ENCODE measurements at regions not wholly inside any gene's neighbourhood (a gene's known extent, or its start where the extent isn't known, plus 50 kb on each side); places are given as distances from the start of the nearest gene placed in this dataset.

DNA sequence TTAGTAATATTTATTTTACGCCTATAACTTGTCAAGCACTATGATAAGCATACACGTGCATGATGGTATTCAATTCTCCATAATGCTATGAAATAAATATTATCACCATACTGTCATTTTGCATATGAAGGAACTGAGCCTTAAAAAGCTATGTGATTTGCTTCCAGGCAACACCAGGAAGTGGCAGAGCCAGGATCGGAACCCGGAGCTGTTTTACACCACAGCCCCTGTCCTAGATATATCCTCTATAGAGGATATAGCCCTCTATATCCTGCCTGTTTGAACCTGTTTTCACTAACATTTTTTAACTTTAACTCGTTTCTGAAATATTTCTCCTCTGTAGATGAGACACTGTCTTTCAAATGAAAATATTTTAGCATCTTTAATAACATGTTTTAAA, 690.0 kb downstream of the SATB2 start:
- Histone ChIP-seq H3K27ac (ENCODE audit: low read length in 2 of 2) (no peak overlapping the region), H3K36me3 (replicated peaks in 1 of 2; ENCODE audit: control extremely low read depth in 1 of 2, control insufficient read depth in 1 of 2, extremely low read depth in 1 of 2, insufficient read depth in 2 of 2, low read length in 1 of 2) (no peaks in the 10 kb centered on the region), H2AFZ (ENCODE audit: insufficient read depth, low read depth, low read length, poor library complexity, severe bottlenecking) (no peak overlapping the region), H3K79me2 (ENCODE audit: control insufficient read depth, insufficient read depth, low read length) (no peaks in the 10 kb centered on the region), H3K4me2 (replicated peaks; ENCODE audit: low read depth, low read length, poor library complexity, severe bottlenecking) (no peak overlapping the region), H3K4me1 (ENCODE audit: control insufficient read depth in 2 of 2, insufficient read depth in 2 of 2, low read length in 2 of 2) (no peaks in the 10 kb centered on the region), H3K9ac (ENCODE audit: low read length) (no peak overlapping the region), H3K9me3 (ENCODE audit: control extremely low read depth in 1 of 3, control insufficient read depth in 2 of 3, insufficient read depth in 1 of 3, low read length in 2 of 3) (no peaks in the 10 kb centered on the region), H4K20me1 (ENCODE audit: control insufficient read depth, insufficient read depth, low read length, poor library complexity, severe bottlenecking) (no peaks in the 10 kb centered on the region), H3K27me3 (replicated peaks in 1 of 4; ENCODE audit: control extremely low read depth in 1 of 4, control insufficient read depth in 3 of 4, insufficient read depth in 4 of 4, low read length in 3 of 4) (no peaks in the 10 kb centered on the region), H3K4me3 (ENCODE audit: control extremely low read depth in 1 of 5, extremely low read depth in 1 of 5, insufficient read depth in 1 of 5, low read depth in 2 of 5, low read length in 4 of 5) (no peak overlapping the region)
- WGBS (ENCODE audit: insufficient coverage), result 100% methylated on average over 2 of the region's 5 CpGs
- Mint-ChIP-seq H3K27me3 (no peaks in the 10 kb centered on the region), H3K4me1 (no peaks in the 10 kb centered on the region), H3K27ac (no peak overlapping the region), H3K9me3 (ENCODE audit: insufficient read depth) (no peaks in the 10 kb centered on the region), H3K4me3 (no peak overlapping the region)
- POLR2A ChIA-PET, result no interaction called here
- no peak for TF ChIP-seq CTCF (IDR thresholded peaks at IDR 0.05)
- intact Hi-C loops (cut with micrococcal nuclease), result no loop called here
- CTCF ChIA-PET, result no interaction called here
- ATAC-seq (ENCODE audit: low read depth) (no peak), DNase-seq (no peak)

DNA sequence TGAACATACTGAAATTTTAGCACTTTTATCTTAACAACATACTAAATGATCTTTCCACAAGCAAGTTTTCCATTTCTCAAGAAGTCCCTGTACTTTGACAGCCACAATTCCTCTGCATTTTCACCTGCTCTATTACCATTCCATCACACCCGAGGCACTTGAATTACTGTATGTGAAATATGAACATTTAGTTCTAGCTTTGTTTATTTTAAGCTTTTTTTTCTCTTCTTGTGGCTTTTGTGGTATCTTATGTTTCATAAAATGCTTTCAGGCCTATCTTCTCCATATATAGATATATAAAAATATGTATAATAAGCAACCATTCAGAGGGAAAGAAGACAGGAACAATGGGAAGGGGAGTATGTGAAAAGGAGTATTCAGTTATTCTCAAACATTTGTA, 693.9 kb downstream of the SATB2 start:
- Histone ChIP-seq H4K20me1 (ENCODE audit: control insufficient read depth, insufficient read depth, low read length, poor library complexity, severe bottlenecking) (no peaks in the 10 kb centered on the region), H3K27ac (ENCODE audit: low read length in 2 of 2) (no peak overlapping the region), H3K4me3 (ENCODE audit: control extremely low read depth in 1 of 5, extremely low read depth in 1 of 5, insufficient read depth in 1 of 5, low read depth in 2 of 5, low read length in 4 of 5) (no peak overlapping the region), H3K4me1 (ENCODE audit: control insufficient read depth in 2 of 2, insufficient read depth in 2 of 2, low read length in 2 of 2) (no peaks in the 10 kb centered on the region), H3K9me3 (ENCODE audit: control extremely low read depth in 1 of 3, control insufficient read depth in 2 of 3, insufficient read depth in 1 of 3, low read length in 2 of 3) (no peaks in the 10 kb centered on the region), H3K27me3 (replicated peaks in 1 of 4; ENCODE audit: control extremely low read depth in 1 of 4, control insufficient read depth in 3 of 4, insufficient read depth in 4 of 4, low read length in 3 of 4) (no peaks in the 10 kb centered on the region), H3K9ac (ENCODE audit: low read length) (no peak overlapping the region), H3K4me2 (replicated peaks; ENCODE audit: low read depth, low read length, poor library complexity, severe bottlenecking) (no peak overlapping the region), H3K36me3 (replicated peaks in 1 of 2; ENCODE audit: control extremely low read depth in 1 of 2, control insufficient read depth in 1 of 2, extremely low read depth in 1 of 2, insufficient read depth in 2 of 2, low read length in 1 of 2) (no peaks in the 10 kb centered on the region), H3K79me2 (ENCODE audit: control insufficient read depth, insufficient read depth, low read length) (no peaks in the 10 kb centered on the region), H2AFZ (ENCODE audit: insufficient read depth, low read depth, low read length, poor library complexity, severe bottlenecking) (no peak overlapping the region)
- H3K4me1 Mint-ChIP-seq, result no peaks in the 10 kb centered on the region
- POLR2A ChIA-PET, result no interaction called here
- DNase-seq, result no peak
- H3K9me3 Mint-ChIP-seq (ENCODE audit: insufficient read depth), result no peaks in the 10 kb centered on the region
- H3K4me3 Mint-ChIP-seq, result no peak overlapping the region
- no peak for ATAC-seq (ENCODE audit: low read depth)
- no peaks in the 10 kb centered on the region for H3K27me3 Mint-ChIP-seq
- TF ChIP-seq EZH2 (IDR thresholded peaks at IDR 0.05; ENCODE audit: borderline replicate concordance, insufficient read depth, low read depth, low read length, poor library complexity, severe bottlenecking) (no peak), CTCF (IDR thresholded peaks at IDR 0.05) (no peak)
- H3K27ac Mint-ChIP-seq, result no peak overlapping the region
- WGBS (ENCODE audit: insufficient coverage), result no CpG with 5 or more reads among the region's 1 CpG
- CTCF ChIA-PET, result no interaction called here
- intact Hi-C loops (cut with micrococcal nuclease), result no loop called here
